ENCODE measurements at regions not wholly inside any gene's neighbourhood (a gene's known extent, or its start where the extent isn't known, plus 50 kb on each side); places are given as distances from the start of the nearest gene placed in this dataset.

GRCh38 chr6:44009425-44010321 is 117.6 kb downstream of the MRPL14 start:
- CTCF ChIA-PET: interaction anchor here (1.1 kb wide), 1 partner anchor 69 kb away, joined by 3 read pairs; no protein-coding TSS in a partner anchor
- no peaks in the 10 kb centered on the region for H3K9me2 ChIP-seq (replicated peaks; ENCODE audit: low read length)
- TF ChIP-seq EZH2phosphoT487 (IDR thresholded peaks at IDR 0.05; ENCODE audit: borderline replicate concordance, low read length) (no peak), CTCF (conservative IDR thresholded peaks at IDR 0.05; ENCODE audit: low read depth, low read length) (no peak), EZH2 (IDR thresholded peaks at IDR 0.05; ENCODE audit: low read length, unreplicated experiment) (no peak)
- BruUV-seq (replicated peaks): no TSS peak
- H3K36me3 ChIP-seq (ENCODE audit: low read depth, low read length): peaks cover 4% of the 10 kb centered on the region; the same call in 1 of the 2 replicates
- peak overlapping the region; percentile 89 for H3K27ac ChIP-seq (ENCODE audit: low read length)
- H3K9me3 ChIP-seq (ENCODE audit: low read length): 0 out of 2 replicates have a peak, but pooled peaks cover 3% of the 10 kb centered on the region
- peaks cover 5% of the 10 kb centered on the region for H3F3A ChIP-seq (ENCODE audit: low read length, unreplicated experiment)
- POLR2A ChIA-PET (ENCODE audit: unreplicated experiment): no interaction called here
- ATAC-seq (no peak; the same call in 1 of the 2 replicates), DNase-seq (peak; percentile 57)
- intact Hi-C loops (cut with micrococcal nuclease): loop anchor here (5.0 kb wide), 2 partner anchors 37 to 43 kb away; no protein-coding TSS in a partner anchor
- peak overlapping the region; percentile 64 for H3K9ac ChIP-seq (ENCODE audit: low read length)
- H3K27me3 ChIP-seq (ENCODE audit: low read length): no peaks in the 10 kb centered on the region
- peak overlapping the region; percentile 41 for H3K4me2 ChIP-seq (ENCODE audit: low read length)
- peaks cover 26% of the 10 kb centered on the region for H3K4me1 ChIP-seq (ENCODE audit: insufficient read depth, low read length)
- H3K79me2 ChIP-seq (ENCODE audit: low read length): no peaks in the 10 kb centered on the region
- no peak overlapping the region for H2AFZ ChIP-seq (ENCODE audit: low read length)
- no peaks in the 10 kb centered on the region for H4K20me1 ChIP-seq (ENCODE audit: low read length)
- H3K4me3 ChIP-seq (ENCODE audit: low read length): no peak overlapping the region

- H4K20me1 ChIP-seq (ENCODE audit: low read length): no peaks in the 10 kb centered on the region
- peaks cover 4% of the 10 kb centered on the region; the same call in 1 of the 2 replicates for H3K36me3 ChIP-seq (ENCODE audit: low read depth, low read length)
- H3K9ac ChIP-seq (ENCODE audit: low read length): no peak overlapping the region
- no peak overlapping the region for H2AFZ ChIP-seq (ENCODE audit: low read length)
- peaks cover 5% of the 10 kb centered on the region for H3F3A ChIP-seq (ENCODE audit: low read length, unreplicated experiment)
- DNase-seq: no peak
- ATAC-seq: no peak
- H3K4me2 ChIP-seq (ENCODE audit: low read length): no peak overlapping the region
- H3K27ac ChIP-seq (ENCODE audit: low read length): no peak overlapping the region
- H3K4me3 ChIP-seq (ENCODE audit: low read length): no peak overlapping the region
- intact Hi-C loops (cut with micrococcal nuclease): no loop called here
- H3K4me1 ChIP-seq (ENCODE audit: insufficient read depth, low read length): peaks cover 26% of the 10 kb centered on the region
- no TSS peak for BruUV-seq (replicated peaks)
- TF ChIP-seq EZH2 (IDR thresholded peaks at IDR 0.05; ENCODE audit: low read length, unreplicated experiment) (no peak), CTCF (conservative IDR thresholded peaks at IDR 0.05; ENCODE audit: low read depth, low read length) (no peak), EZH2phosphoT487 (IDR thresholded peaks at IDR 0.05; ENCODE audit: borderline replicate concordance, low read length) (no peak)
- ChIA-PET POLR2A (ENCODE audit: unreplicated experiment) (no interaction called here), CTCF (no interaction called here)
- H3K9me2 ChIP-seq (replicated peaks; ENCODE audit: low read length): no peaks in the 10 kb centered on the region
- H3K9me3 ChIP-seq (ENCODE audit: low read length): 0 out of 2 replicates have a peak, but pooled peaks cover 3% of the 10 kb centered on the region
- no peaks in the 10 kb centered on the region for H3K79me2 ChIP-seq (ENCODE audit: low read length)
- H3K27me3 ChIP-seq (ENCODE audit: low read length): no peaks in the 10 kb centered on the region
Observed at GRCh38 chr6:44008821-44009370, 118.4 kb downstream of the MRPL14 start.
